Mesenchymal stem cell (in vitro differentiated cells and primary cell): ENCODE measurements at regions not wholly inside any gene's neighbourhood (a gene's known extent, or its start where the extent isn't known, plus 50 kb on each side); places are given as distances from the start of the nearest gene placed in this dataset.
A peak's percentile ranks its signal among the peaks of the same experiment; 100 is the strongest.

Experiments used
- DNase-seq: peaks from one replicate; pipeline ENCODE4 v3.0.0-alpha.2; 2013
- H2AFZ ChIP-seq: one replicate; pipeline ENCODE4 v1.6.1; 2013; ENCODE audit warnings: low read depth, mild to moderate bottlenecking, control low read depth, inconsistent platforms, low read length, moderate library complexity
- H2AK5ac ChIP-seq: 2 replicates; pipeline ENCODE4 v1.6.1; 2013; ENCODE audit warnings: low read length, moderate library complexity, mild to moderate bottlenecking, inconsistent platforms; ENCODE audit not compliant: severe bottlenecking
- H2BK120ac ChIP-seq: one replicate; pipeline ENCODE4 v1.6.1; 2013; ENCODE audit warnings: low read depth, mild to moderate bottlenecking, inconsistent platforms, low read length, moderate library complexity
- H2BK12ac ChIP-seq, 2 experiments: one replicate each; pipeline ENCODE4 v1.6.1; 2013; ENCODE audit warnings: inconsistent platforms in 2 of 2, low read length in 2 of 2, mild to moderate bottlenecking in 2 of 2, moderate library complexity in 2 of 2, control low read depth in 1 of 2
- H2BK15ac ChIP-seq: one replicate; pipeline ENCODE4 v1.6.1; 2013; ENCODE audit warnings: mild to moderate bottlenecking, low read depth, inconsistent platforms; ENCODE audit not compliant: poor library complexity, severe bottlenecking
- H2BK5ac ChIP-seq: 2 replicates; pipeline ENCODE4 v1.6.1; 2013; ENCODE audit warnings: low read depth, mild to moderate bottlenecking, low read length, control low read depth, inconsistent platforms; ENCODE audit not compliant: poor library complexity, severe bottlenecking
- H3K14ac ChIP-seq, 2 experiments: one replicate each; pipeline ENCODE4 v1.6.1; 2013; ENCODE audit warnings: inconsistent platforms in 2 of 2, low read length in 2 of 2, control low read depth in 1 of 2, mild to moderate bottlenecking in 1 of 2, moderate library complexity in 1 of 2
- H3K18ac ChIP-seq, 2 experiments: one replicate each; pipeline ENCODE4 v1.6.1; 2013; ENCODE audit warnings: inconsistent platforms in 2 of 2, low read length in 2 of 2, control low read depth in 1 of 2, low read depth in 1 of 2, mild to moderate bottlenecking in 1 of 2
- H3K23ac ChIP-seq, 2 experiments: one replicate each; pipeline ENCODE4 v1.6.1; 2013; ENCODE audit warnings: inconsistent platforms in 2 of 2, low read length in 2 of 2, mild to moderate bottlenecking in 2 of 2, moderate library complexity in 2 of 2, control low read depth in 1 of 2
- H3K27ac ChIP-seq: 2 replicates; pipeline ENCODE4 v1.5.1; 2013; ENCODE audit warnings: mild to moderate bottlenecking, moderate library complexity, low read length, control low read depth, inconsistent platforms; ENCODE audit not compliant: poor library complexity, severe bottlenecking
- H3K27me3 ChIP-seq, 2 experiments: 2 replicates each; pipeline versions ENCODE4 v1.6.1 to v1.7.0; 2013; ENCODE audit warnings: low read length in 2 of 2, mild to moderate bottlenecking in 2 of 2, moderate library complexity in 2 of 2, control low read depth in 1 of 2, inconsistent platforms in 1 of 2; ENCODE audit not compliant: control insufficient read depth in 1 of 2, insufficient read depth in 1 of 2
- H3K36me3 ChIP-seq, 2 experiments: 2 replicates each; pipeline versions ENCODE4 v1.6.1 to v1.7.0; 2013; ENCODE audit warnings: low read length in 2 of 2, control low read depth in 1 of 2, inconsistent platforms in 1 of 2, low read depth in 1 of 2, mild to moderate bottlenecking in 1 of 2; ENCODE audit not compliant: insufficient read depth in 2 of 2, control insufficient read depth in 1 of 2
- H3K4ac ChIP-seq, 2 experiments: one replicate each; pipeline ENCODE4 v1.6.1; 2013; ENCODE audit warnings: inconsistent platforms in 2 of 2, low read length in 2 of 2, mild to moderate bottlenecking in 2 of 2, moderate library complexity in 2 of 2, control low read depth in 1 of 2, low read depth in 1 of 2
- H3K4me1 ChIP-seq: 2 replicates; pipeline ENCODE4 v1.6.1; 2013; ENCODE audit warnings: low read depth, low read length, control low read depth; ENCODE audit not compliant: control insufficient read depth, insufficient read depth
- H3K4me2 ChIP-seq: 2 replicates; pipeline ENCODE4 v1.6.1; 2013; ENCODE audit warnings: low read length, mild to moderate bottlenecking, inconsistent platforms; ENCODE audit not compliant: poor library complexity, severe bottlenecking
- H3K4me3 ChIP-seq, 2 experiments: 2 replicates each; pipeline versions ENCODE4 v1.5.1 to v1.7.0; 2013; ENCODE audit warnings: low read length in 2 of 2, mild to moderate bottlenecking in 2 of 2, control low read depth in 1 of 2, low read depth in 1 of 2; ENCODE audit not compliant: insufficient read depth in 1 of 2
- H3K79me1 ChIP-seq: replicated peaks from 2 replicates; pipeline ENCODE4 v1.6.1; 2013; ENCODE audit warnings: mild to moderate bottlenecking, control low read depth, low read length, inconsistent platforms; ENCODE audit not compliant: poor library complexity, severe bottlenecking
- H3K9ac ChIP-seq: 2 replicates; pipeline ENCODE4 v1.7.0; 2013; ENCODE audit warnings: mild to moderate bottlenecking, low read length, moderate library complexity
- H3K9me3 ChIP-seq: 2 replicates; pipeline ENCODE4 v1.7.0; 2013; ENCODE audit warnings: mild to moderate bottlenecking, low read length; ENCODE audit not compliant: control insufficient read depth
- H4K8ac ChIP-seq: one replicate; pipeline ENCODE4 v1.6.1; 2013; ENCODE audit warnings: inconsistent platforms, mild to moderate bottlenecking, low read length, moderate library complexity
- H4K91ac ChIP-seq: one replicate; pipeline ENCODE4 v1.6.1; 2013; ENCODE audit warnings: mild to moderate bottlenecking, low read length, inconsistent platforms
- WGBS: methylation state at CpG from one replicate; pipeline ENCODE4 v1.1.7; 2013; ENCODE audit warnings: mixed read lengths; 5-methylcytosine and 5-hydroxymethylcytosine counted together

DNA sequence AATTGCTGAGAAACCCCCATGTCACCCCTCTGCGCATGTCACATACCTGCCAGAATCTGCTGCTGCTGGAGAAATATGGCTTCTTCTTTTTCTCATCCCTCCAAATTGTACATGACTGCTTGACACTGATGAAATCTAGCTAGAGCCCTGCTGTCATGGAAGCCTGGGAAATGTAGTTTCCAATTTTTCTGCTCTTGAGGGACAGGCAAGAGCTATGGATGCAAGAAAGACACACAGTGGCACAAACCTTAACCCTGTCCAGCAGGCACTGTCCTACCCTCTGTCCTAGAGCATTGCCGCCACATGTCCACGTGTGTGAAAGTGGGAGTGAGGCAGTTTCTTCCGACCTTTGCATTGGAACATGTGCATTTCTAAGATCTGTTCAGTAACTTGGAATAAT, 255.5 kb upstream of the SEMA6A start:
- H3K4ac ChIP-seq, result no peak overlapping the region
- no peak overlapping the region for H3K23ac ChIP-seq
- no peak for DNase-seq
- H3K14ac ChIP-seq, result no peak overlapping the region
- H3K4me3 ChIP-seq, result no peak overlapping the region
- no peak overlapping the region for H2AFZ ChIP-seq
- peak overlapping the region; percentile 23 for H4K91ac ChIP-seq
- H2BK15ac ChIP-seq, result no peak overlapping the region
- no peaks in the 10 kb centered on the region for H3K27me3 ChIP-seq
- no peaks in the 10 kb centered on the region for H3K9me3 ChIP-seq
- H2AK5ac ChIP-seq, result no peak overlapping the region
- H3K4me1 ChIP-seq, result no peaks in the 10 kb centered on the region
- no peaks in the 10 kb centered on the region for H3K79me1 ChIP-seq
- no peak overlapping the region for H3K18ac ChIP-seq
- no peak overlapping the region for H2BK12ac ChIP-seq
- H3K9ac ChIP-seq, result no peak overlapping the region
- H2BK120ac ChIP-seq, result no peak overlapping the region
- H3K27ac ChIP-seq, result no peak overlapping the region
- 96% methylated on average over 4 of the region's 4 CpGs for WGBS
- H4K8ac ChIP-seq, result no peak overlapping the region
- no peak overlapping the region for H3K4me2 ChIP-seq
- no peaks in the 10 kb centered on the region for H3K36me3 ChIP-seq
- H2BK5ac ChIP-seq, result no peak overlapping the region

DNA sequence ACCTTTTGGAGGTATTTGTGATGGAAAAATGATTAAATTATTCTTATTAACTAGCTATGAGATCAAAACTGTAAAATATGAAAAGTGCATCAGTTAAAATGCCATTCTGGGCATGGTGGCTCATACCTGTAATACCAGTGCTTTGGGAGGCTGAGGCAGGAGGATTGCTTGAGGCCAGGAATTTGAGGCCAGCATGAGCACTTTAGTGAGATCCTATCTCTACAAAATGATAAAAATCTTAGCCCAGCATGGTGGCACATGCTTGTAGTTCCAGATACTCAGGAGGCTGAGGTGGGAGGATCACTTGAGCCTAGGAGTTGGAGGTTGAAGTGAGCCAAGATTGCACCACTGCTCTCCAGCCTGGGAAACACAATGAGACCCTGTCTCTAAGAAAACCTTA, 252.5 kb upstream of the SEMA6A start:
- no peak overlapping the region for H4K91ac ChIP-seq
- H3K27ac ChIP-seq, result no peak overlapping the region
- no peak overlapping the region for H2AFZ ChIP-seq
- H2BK15ac ChIP-seq, result no peak overlapping the region
- no peak overlapping the region for H3K4me3 ChIP-seq
- H3K36me3 ChIP-seq, result no peaks in the 10 kb centered on the region
- no peak overlapping the region for H3K18ac ChIP-seq
- no peak overlapping the region for H2BK12ac ChIP-seq
- no peak for DNase-seq
- H3K9me3 ChIP-seq, result no peaks in the 10 kb centered on the region
- no peak overlapping the region for H3K4ac ChIP-seq
- no peak overlapping the region for H2AK5ac ChIP-seq
- no peak overlapping the region for H3K23ac ChIP-seq
- no peak overlapping the region for H3K4me2 ChIP-seq
- H4K8ac ChIP-seq, result no peak overlapping the region
- H3K9ac ChIP-seq, result no peak overlapping the region
- H2BK120ac ChIP-seq, result no peak overlapping the region
- no peak overlapping the region for H2BK5ac ChIP-seq
- no peaks in the 10 kb centered on the region for H3K27me3 ChIP-seq
- no peak overlapping the region for H3K14ac ChIP-seq
- H3K79me1 ChIP-seq, result no peaks in the 10 kb centered on the region
- H3K4me1 ChIP-seq, result no peaks in the 10 kb centered on the region

DNA sequence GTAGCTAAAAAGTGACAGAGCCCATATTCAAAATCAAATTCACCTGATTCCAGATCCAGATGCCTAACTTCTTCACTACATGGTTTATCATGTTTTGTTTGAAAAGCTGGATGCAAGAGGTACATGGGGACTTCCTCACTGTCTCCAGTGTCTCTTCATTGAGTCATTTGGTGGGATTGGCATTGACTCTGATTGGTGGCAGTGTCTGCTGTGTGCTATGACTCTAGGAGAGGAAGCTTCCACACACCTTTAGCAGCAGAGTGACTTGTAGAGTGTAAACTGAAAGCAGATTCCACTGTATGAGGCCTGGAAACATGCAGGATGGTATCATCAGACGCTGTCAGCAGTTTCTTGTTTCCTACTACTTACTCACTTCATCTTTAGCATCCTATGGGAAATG, 250.9 kb upstream of the SEMA6A start:
- no peaks in the 10 kb centered on the region for H3K4me1 ChIP-seq
- H3K27ac ChIP-seq, result no peak overlapping the region
- H3K27me3 ChIP-seq, result no peaks in the 10 kb centered on the region
- H2BK15ac ChIP-seq, result no peak overlapping the region
- no peak overlapping the region for H2BK120ac ChIP-seq
- no peak overlapping the region for H4K8ac ChIP-seq
- H3K4me3 ChIP-seq, result no peak overlapping the region
- H3K4ac ChIP-seq, result no peak overlapping the region
- DNase-seq, result no peak
- H2BK5ac ChIP-seq, result no peak overlapping the region
- no peak overlapping the region for H3K9ac ChIP-seq
- no peak overlapping the region for H4K91ac ChIP-seq
- H2AK5ac ChIP-seq, result no peak overlapping the region
- no peaks in the 10 kb centered on the region for H3K9me3 ChIP-seq
- no peak overlapping the region for H3K18ac ChIP-seq
- 81% methylated on average over 1 of the region's 1 CpG for WGBS
- H3K36me3 ChIP-seq, result no peaks in the 10 kb centered on the region
- H2BK12ac ChIP-seq, result no peak overlapping the region
- H3K14ac ChIP-seq, result no peak overlapping the region
- no peak overlapping the region for H2AFZ ChIP-seq
- no peaks in the 10 kb centered on the region for H3K79me1 ChIP-seq
- H3K23ac ChIP-seq, result no peak overlapping the region
- H3K4me2 ChIP-seq, result no peak overlapping the region

DNA sequence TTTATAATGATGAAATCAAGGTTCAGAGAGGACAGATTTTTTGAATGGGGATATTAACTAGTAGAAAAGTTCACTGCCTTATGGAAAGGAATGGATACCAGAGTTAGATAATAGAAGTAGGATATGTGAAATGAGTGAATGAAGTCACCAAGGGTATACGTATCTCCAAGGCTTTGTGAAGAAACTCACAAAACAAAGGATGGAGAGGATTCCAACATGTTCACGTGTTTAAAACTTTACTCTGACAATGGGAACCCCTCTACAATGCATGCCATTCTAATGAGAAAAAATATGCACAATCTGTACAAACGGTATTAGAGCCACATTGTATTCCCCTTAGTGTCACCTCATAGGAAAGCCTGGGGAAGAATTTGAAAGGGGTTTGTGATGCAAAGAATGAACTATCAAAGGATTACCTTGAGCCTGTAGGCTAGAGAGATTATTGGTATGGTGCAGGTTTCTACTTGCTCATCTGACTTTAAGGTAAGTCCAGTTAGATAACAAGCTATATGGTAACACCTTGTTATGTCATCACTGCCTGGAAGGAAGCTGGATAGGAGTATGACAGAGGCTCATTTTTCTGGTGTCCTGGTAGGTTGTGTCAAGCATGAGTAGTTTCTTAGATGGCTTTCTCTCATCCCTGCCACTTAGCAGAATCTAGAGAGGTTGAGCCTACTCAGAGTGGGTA, 250.3 kb upstream of the SEMA6A start:
- no peak overlapping the region for H3K18ac ChIP-seq
- no peak overlapping the region for H2AFZ ChIP-seq
- no peaks in the 10 kb centered on the region for H3K4me1 ChIP-seq
- H3K4me3 ChIP-seq, result no peak overlapping the region
- no peak overlapping the region for H3K4ac ChIP-seq
- H2BK12ac ChIP-seq, result no peak overlapping the region
- no peak overlapping the region for H4K8ac ChIP-seq
- H3K9ac ChIP-seq, result no peak overlapping the region
- WGBS, result 66% methylated on average over 3 of the region's 3 CpGs
- H3K9me3 ChIP-seq, result no peaks in the 10 kb centered on the region
- H3K36me3 ChIP-seq, result no peaks in the 10 kb centered on the region
- no peak overlapping the region for H2BK15ac ChIP-seq
- no peak overlapping the region for H3K23ac ChIP-seq
- no peak overlapping the region for H3K4me2 ChIP-seq
- no peak for DNase-seq
- H3K27ac ChIP-seq, result no peak overlapping the region
- no peaks in the 10 kb centered on the region for H3K27me3 ChIP-seq
- H3K79me1 ChIP-seq, result no peaks in the 10 kb centered on the region
- no peak overlapping the region for H2AK5ac ChIP-seq
- H2BK120ac ChIP-seq, result no peak overlapping the region
- H2BK5ac ChIP-seq, result no peak overlapping the region
- H3K14ac ChIP-seq, result no peak overlapping the region
- no peak overlapping the region for H4K91ac ChIP-seq
